Chondrocyte (in vitro differentiated cells): ENCODE measurements at regions not wholly inside any gene's neighbourhood (a gene's known extent, or its start where the extent isn't known, plus 50 kb on each side); places are given as distances from the start of the nearest gene placed in this dataset.

Experiments used
- DNase-seq: peaks from one replicate; pipeline ENCODE4 v3.0.0; 2021; ENCODE audit warnings: mixed read lengths, low spot score
- H3K27ac Mint-ChIP-seq: one replicate; pipeline ENCODE4 v1.8.0; 2021; ENCODE audit warnings: mild to moderate bottlenecking, moderate library complexity, mixed read lengths; ENCODE audit not compliant: unreplicated experiment
- H3K27me3 Mint-ChIP-seq: 2 replicates; pipeline ENCODE4 v1.8.0; 2021; ENCODE audit warnings: low read depth, mixed read lengths
- H3K36me3 Mint-ChIP-seq: 2 replicates; pipeline ENCODE4 v1.8.0; 2021; ENCODE audit warnings: low read depth, mixed read lengths
- H3K4me1 Mint-ChIP-seq: 2 replicates; pipeline ENCODE4 v1.8.0; 2021; ENCODE audit warnings: low read depth, mild to moderate bottlenecking, mixed read lengths
- H3K4me3 Mint-ChIP-seq: one replicate; pipeline ENCODE4 v1.8.0; 2021; ENCODE audit warnings: mild to moderate bottlenecking, moderate library complexity, mixed read lengths; ENCODE audit not compliant: unreplicated experiment
- H3K9me3 Mint-ChIP-seq: 2 replicates; pipeline ENCODE4 v1.8.0; 2021; ENCODE audit warnings: low read depth, mixed read lengths
- TF ChIP-seq, protein P1 (sequence below): fragments of 200-600 bp; sonication (generic); IDR thresholded peaks from 2 replicates; pipeline ENCODE4 v1.5.0; 2021; ENCODE audit warnings: antibody characterized with exemption, mild to moderate bottlenecking, moderate library complexity

- no peak for DNase-seq
- Mint-ChIP-seq H3K4me1 (no peaks in the 10 kb centered on the region), H3K36me3 (peaks cover 4% of the 10 kb centered on the region), H3K4me3 (no peak overlapping the region), H3K9me3 (peaks cover 7% of the 10 kb centered on the region), H3K27me3 (peaks cover 33% of the 10 kb centered on the region), H3K27ac (no peak overlapping the region)
- TF ChIP-seq, protein P1, sequence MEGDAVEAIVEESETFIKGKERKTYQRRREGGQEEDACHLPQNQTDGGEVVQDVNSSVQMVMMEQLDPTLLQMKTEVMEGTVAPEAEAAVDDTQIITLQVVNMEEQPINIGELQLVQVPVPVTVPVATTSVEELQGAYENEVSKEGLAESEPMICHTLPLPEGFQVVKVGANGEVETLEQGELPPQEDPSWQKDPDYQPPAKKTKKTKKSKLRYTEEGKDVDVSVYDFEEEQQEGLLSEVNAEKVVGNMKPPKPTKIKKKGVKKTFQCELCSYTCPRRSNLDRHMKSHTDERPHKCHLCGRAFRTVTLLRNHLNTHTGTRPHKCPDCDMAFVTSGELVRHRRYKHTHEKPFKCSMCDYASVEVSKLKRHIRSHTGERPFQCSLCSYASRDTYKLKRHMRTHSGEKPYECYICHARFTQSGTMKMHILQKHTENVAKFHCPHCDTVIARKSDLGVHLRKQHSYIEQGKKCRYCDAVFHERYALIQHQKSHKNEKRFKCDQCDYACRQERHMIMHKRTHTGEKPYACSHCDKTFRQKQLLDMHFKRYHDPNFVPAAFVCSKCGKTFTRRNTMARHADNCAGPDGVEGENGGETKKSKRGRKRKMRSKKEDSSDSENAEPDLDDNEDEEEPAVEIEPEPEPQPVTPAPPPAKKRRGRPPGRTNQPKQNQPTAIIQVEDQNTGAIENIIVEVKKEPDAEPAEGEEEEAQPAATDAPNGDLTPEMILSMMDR, result no peak
These were observed 210.7 kb downstream of the TLE3 start for GRCh38 chr15:69887009-69887408.

GRCh38 chr15:69887553-69887952 lies 210.2 kb downstream of the TLE3 start:
- H3K36me3 Mint-ChIP-seq, result peaks cover 4% of the 10 kb centered on the region
- H3K27me3 Mint-ChIP-seq, result peaks cover 31% of the 10 kb centered on the region
- DNase-seq, result no peak
- peaks cover 7% of the 10 kb centered on the region for H3K9me3 Mint-ChIP-seq
- no peak overlapping the region for H3K27ac Mint-ChIP-seq
- TF ChIP-seq, protein P1, result no peak
- H3K4me1 Mint-ChIP-seq, result no peaks in the 10 kb centered on the region
- no peak overlapping the region for H3K4me3 Mint-ChIP-seq

GRCh38 chr15:69888406-69888805 lies 209.3 kb downstream of the TLE3 start:
- Mint-ChIP-seq H3K4me3 (no peak overlapping the region), H3K36me3 (peaks cover 1% of the 10 kb centered on the region), H3K9me3 (peaks cover 4% of the 10 kb centered on the region), H3K4me1 (no peaks in the 10 kb centered on the region), H3K27ac (no peak overlapping the region), H3K27me3 (peaks cover 30% of the 10 kb centered on the region)
- no peak for DNase-seq
- TF ChIP-seq, protein P1, result no peak

GRCh38 chr15:69891070-69891536 lies 206.6 kb downstream of the TLE3 start:
- Mint-ChIP-seq H3K27me3 (peaks cover 37% of the 10 kb centered on the region), H3K27ac (no peak overlapping the region), H3K4me3 (no peak overlapping the region), H3K36me3 (peaks cover 2% of the 10 kb centered on the region), H3K9me3 (peaks cover 8% of the 10 kb centered on the region), H3K4me1 (peaks cover 5% of the 10 kb centered on the region)
- no peak for DNase-seq
- TF ChIP-seq, protein P1, result no peak

DNA sequence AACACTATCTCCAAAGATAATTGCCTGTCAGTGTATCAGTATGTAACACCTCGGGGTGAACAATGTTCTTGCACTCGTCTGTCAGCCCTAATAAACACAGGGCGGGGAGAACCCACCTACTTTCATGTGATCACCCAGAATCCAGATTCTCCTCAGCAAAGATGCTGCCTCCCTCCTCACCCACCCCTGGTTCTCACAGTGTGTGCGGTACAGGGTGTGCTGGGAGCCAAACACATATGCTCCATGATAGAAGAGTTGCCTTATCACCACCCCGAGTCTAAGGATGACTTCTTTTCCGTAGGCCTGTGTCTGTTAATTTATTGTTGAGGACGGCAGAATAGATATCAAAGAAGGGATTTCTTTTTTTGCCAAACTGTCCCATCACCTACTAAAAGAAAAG lies 206.1 kb downstream of the TLE3 start:
- Mint-ChIP-seq H3K9me3 (peaks cover 8% of the 10 kb centered on the region), H3K4me3 (no peak overlapping the region), H3K27me3 (peaks cover 34% of the 10 kb centered on the region), H3K36me3 (peaks cover 2% of the 10 kb centered on the region), H3K27ac (no peak overlapping the region), H3K4me1 (peaks cover 5% of the 10 kb centered on the region)
- TF ChIP-seq, protein P1, result no peak
- DNase-seq, result no peak
